ENCODE measurements at regions not wholly inside any gene's neighbourhood (a gene's known extent, or its start where the extent isn't known, plus 50 kb on each side); places are given as distances from the start of the nearest gene placed in this dataset.

DNA sequence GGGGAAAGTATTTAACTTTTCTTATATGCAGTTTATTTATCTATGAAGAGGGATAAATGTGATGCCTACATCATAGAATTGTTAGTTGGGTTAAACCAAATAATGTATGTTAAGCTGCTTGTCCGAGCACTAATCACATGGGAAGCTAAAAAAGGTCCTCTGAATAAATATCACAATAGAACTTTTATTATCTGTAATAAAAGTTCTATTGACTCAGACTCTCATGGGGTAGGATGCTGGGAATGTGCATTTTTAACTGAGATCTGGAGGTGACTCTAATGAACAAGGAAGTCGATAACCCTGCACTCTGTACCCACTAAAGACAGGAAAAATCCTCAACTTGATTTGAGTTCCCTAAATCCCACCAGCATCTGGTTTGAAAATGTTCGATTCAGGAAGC, 205.9 kb upstream of the IL12B start:
- no peaks in the 10 kb centered on the region for H3K36me3 Mint-ChIP-seq (ENCODE audit: low read depth)
- H3K4me3 Mint-ChIP-seq: no peak overlapping the region
- no peak for ATAC-seq

DNA sequence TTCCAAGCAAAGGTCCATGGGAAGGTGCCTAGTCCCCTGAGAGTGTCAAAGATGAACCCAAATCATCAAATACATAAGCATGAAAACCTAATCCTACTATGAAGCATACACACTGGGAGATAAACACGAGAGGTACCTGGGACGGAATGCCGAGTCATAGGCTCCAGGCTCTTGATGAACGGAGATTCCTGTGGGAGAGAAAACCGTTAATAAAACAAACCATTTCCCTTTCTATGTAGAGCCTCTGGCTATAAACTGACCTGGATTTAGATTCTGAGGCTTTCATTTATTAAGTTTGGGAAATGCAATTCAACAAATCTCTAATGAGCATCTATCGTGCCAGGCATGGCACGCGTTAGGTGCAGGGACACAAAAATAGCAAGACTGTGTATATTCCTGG, 206.4 kb upstream of the IL12B start:
- Mint-ChIP-seq H3K9me3 (no peaks in the 10 kb centered on the region), H3K4me1 (no peaks in the 10 kb centered on the region)
- no peak for ATAC-seq

More for the DNA sequence above, 205.9 kb upstream of the IL12B start:
- DNase-seq: no peak
- no peaks in the 10 kb centered on the region for H3K4me1 Mint-ChIP-seq
- no peak overlapping the region for H3K27ac Mint-ChIP-seq
- H3K27me3 Mint-ChIP-seq: peaks cover 6% of the 10 kb centered on the region
- no peaks in the 10 kb centered on the region for H3K9me3 Mint-ChIP-seq

GRCh38 chr5:159539678-159540077, 209.4 kb upstream of the IL12B start:
- Mint-ChIP-seq H3K36me3 (ENCODE audit: low read depth) (no peaks in the 10 kb centered on the region), H3K27me3 (peaks cover 17% of the 10 kb centered on the region), H3K4me1 (no peaks in the 10 kb centered on the region), H3K27ac (no peak overlapping the region), H3K9me3 (no peaks in the 10 kb centered on the region), H3K4me3 (no peak overlapping the region)
- ATAC-seq (no peak), DNase-seq (no peak)

More for the DNA sequence above, 206.4 kb upstream of the IL12B start:
- Mint-ChIP-seq H3K27me3 (peaks cover 6% of the 10 kb centered on the region), H3K27ac (no peak overlapping the region), H3K36me3 (ENCODE audit: low read depth) (no peaks in the 10 kb centered on the region), H3K4me3 (no peak overlapping the region)
- no peak for DNase-seq

- no peaks in the 10 kb centered on the region for H3K4me1 Mint-ChIP-seq
- H3K27ac Mint-ChIP-seq: no peak overlapping the region
- H3K4me3 Mint-ChIP-seq: no peak overlapping the region
- DNase-seq (no peak), ATAC-seq (no peak)
- H3K36me3 Mint-ChIP-seq (ENCODE audit: low read depth): no peaks in the 10 kb centered on the region
- H3K9me3 Mint-ChIP-seq: peaks cover 4% of the 10 kb centered on the region
- H3K27me3 Mint-ChIP-seq: peaks cover 22% of the 10 kb centered on the region
These were observed 213.0 kb upstream of the IL12B start for GRCh38 chr5:159543326-159543725.

DNA sequence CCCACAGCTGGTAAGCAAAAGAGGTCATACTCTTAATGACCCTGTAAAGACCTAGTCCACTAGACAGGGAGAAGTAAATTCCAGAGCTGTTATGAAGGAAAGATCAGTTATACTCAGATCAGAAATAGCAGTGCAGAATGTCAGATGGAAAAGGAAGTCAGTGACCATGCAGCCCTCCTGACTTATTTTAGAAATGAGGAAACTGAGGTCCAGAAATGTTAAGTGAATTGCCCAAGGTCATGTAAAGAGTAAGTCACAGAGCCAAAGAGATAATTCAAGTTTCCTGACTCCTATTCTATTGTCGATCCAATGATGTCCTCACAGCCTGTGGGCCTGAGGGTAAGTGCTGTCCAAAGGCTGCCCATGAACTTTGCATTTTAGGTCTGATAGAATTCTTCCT, 214.9 kb upstream of the IL12B start:
- Mint-ChIP-seq H3K4me3 (no peak overlapping the region), H3K27me3 (peaks cover 22% of the 10 kb centered on the region), H3K9me3 (peaks cover 4% of the 10 kb centered on the region), H3K27ac (no peak overlapping the region), H3K36me3 (ENCODE audit: low read depth) (no peaks in the 10 kb centered on the region), H3K4me1 (no peaks in the 10 kb centered on the region)
- no peak for DNase-seq
- ATAC-seq: no peak

DNA sequence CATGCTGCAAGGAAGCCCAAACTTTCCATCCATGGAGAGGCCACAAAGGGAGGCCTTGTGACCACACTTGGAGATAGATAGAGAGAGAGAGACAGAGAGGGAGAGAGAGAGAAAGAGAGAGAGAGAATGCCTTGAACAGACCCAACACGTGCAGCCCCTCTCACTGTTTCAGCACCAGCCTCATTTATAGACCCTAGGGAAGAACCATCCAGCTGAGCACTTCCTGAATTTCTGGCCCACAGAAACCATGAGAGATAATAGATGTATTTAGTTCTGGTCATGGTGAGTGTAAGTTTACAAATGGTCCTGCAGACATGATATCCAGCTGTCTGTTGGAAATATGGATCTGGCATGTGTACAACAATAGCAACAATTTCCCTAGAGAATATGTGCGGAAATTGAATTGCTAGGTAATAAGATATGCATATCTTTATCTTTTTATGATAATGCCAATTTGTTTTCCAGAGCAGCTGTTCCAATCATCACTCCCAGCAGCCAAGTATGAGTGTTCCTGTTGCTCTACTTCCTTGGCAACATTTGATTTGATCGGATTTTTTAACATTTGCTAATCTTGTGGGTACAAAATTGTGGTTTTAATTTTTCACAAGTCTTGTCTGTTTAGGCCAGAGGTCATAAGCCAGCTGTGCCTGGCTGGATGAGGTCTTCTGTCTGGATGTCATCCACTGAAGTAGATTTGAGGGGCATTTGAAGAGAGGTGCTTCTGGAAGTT, 217.3 kb upstream of the IL12B start:
- Mint-ChIP-seq H3K27me3 (peaks cover 14% of the 10 kb centered on the region), H3K9me3 (peaks cover 4% of the 10 kb centered on the region), H3K27ac (no peak overlapping the region), H3K36me3 (ENCODE audit: low read depth) (no peaks in the 10 kb centered on the region), H3K4me1 (no peaks in the 10 kb centered on the region), H3K4me3 (no peak overlapping the region)
- ATAC-seq (no peak), DNase-seq (no peak)

GRCh38 chr5:159548517-159548916, 218.2 kb upstream of the IL12B start:
- ATAC-seq (no peak), DNase-seq (no peak)
- Mint-ChIP-seq H3K4me3 (no peak overlapping the region), H3K27me3 (peaks cover 10% of the 10 kb centered on the region), H3K27ac (no peak overlapping the region), H3K4me1 (no peaks in the 10 kb centered on the region), H3K36me3 (ENCODE audit: low read depth) (no peaks in the 10 kb centered on the region), H3K9me3 (peaks cover 4% of the 10 kb centered on the region)

- no peak overlapping the region for H3K4me3 Mint-ChIP-seq
- ATAC-seq (no peak), DNase-seq (no peak)
- H3K27ac Mint-ChIP-seq: no peak overlapping the region
- no peaks in the 10 kb centered on the region for H3K36me3 Mint-ChIP-seq (ENCODE audit: low read depth)
- H3K4me1 Mint-ChIP-seq: no peaks in the 10 kb centered on the region
- H3K9me3 Mint-ChIP-seq: peaks cover 4% of the 10 kb centered on the region
- peaks cover 8% of the 10 kb centered on the region for H3K27me3 Mint-ChIP-seq
These were observed 218.8 kb upstream of the IL12B start for GRCh38 chr5:159549046-159549445.

GRCh38 chr5:159550951-159551350, 220.7 kb upstream of the IL12B start:
- H3K9me3 Mint-ChIP-seq: peaks cover 4% of the 10 kb centered on the region

DNA sequence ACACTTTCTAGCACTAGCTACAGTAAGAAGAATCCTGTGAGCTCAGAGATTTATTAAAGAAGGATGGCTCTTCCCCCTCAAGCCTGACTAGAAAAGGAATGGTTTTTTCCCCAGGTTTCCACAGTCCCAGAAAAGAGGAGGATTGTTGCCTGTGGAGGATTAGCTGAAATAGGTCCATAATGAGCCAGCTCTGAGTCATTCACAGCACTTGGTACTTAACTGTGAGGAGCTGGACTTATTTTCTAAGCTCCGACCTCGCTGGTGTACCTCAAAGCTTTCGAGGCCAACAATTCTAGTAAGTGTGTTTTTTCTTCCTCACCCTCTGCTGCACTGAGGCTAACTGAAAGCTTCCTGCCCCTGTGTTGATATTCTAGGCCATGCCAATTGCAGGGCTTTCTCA, 222.5 kb upstream of the IL12B start:
- H3K4me3 Mint-ChIP-seq: no peak overlapping the region

More at GRCh38 chr5:159550951-159551350, 220.7 kb upstream of the IL12B start:
- ATAC-seq: no peak
- no peaks in the 10 kb centered on the region for H3K36me3 Mint-ChIP-seq (ENCODE audit: low read depth)
- no peak for DNase-seq
- H3K27me3 Mint-ChIP-seq: peaks cover 3% of the 10 kb centered on the region
- no peak overlapping the region for H3K4me3 Mint-ChIP-seq
- H3K4me1 Mint-ChIP-seq: no peaks in the 10 kb centered on the region
- H3K27ac Mint-ChIP-seq: no peak overlapping the region

GRCh38 chr5:159553792-159554191, 223.5 kb upstream of the IL12B start:
- no peak overlapping the region for H3K27ac Mint-ChIP-seq
- peaks cover 2% of the 10 kb centered on the region for H3K27me3 Mint-ChIP-seq
- H3K4me3 Mint-ChIP-seq: no peak overlapping the region
- H3K9me3 Mint-ChIP-seq: no peaks in the 10 kb centered on the region
- DNase-seq (no peak), ATAC-seq (no peak)
- H3K36me3 Mint-ChIP-seq (ENCODE audit: low read depth): no peaks in the 10 kb centered on the region
- H3K4me1 Mint-ChIP-seq: no peaks in the 10 kb centered on the region

More for the DNA sequence above, 222.5 kb upstream of the IL12B start:
- H3K4me1 Mint-ChIP-seq: no peaks in the 10 kb centered on the region
- no peak for DNase-seq
- no peaks in the 10 kb centered on the region for H3K9me3 Mint-ChIP-seq
- H3K36me3 Mint-ChIP-seq (ENCODE audit: low read depth): no peaks in the 10 kb centered on the region
- H3K27ac Mint-ChIP-seq: no peak overlapping the region
- ATAC-seq: no peak
- no peaks in the 10 kb centered on the region for H3K27me3 Mint-ChIP-seq

DNA sequence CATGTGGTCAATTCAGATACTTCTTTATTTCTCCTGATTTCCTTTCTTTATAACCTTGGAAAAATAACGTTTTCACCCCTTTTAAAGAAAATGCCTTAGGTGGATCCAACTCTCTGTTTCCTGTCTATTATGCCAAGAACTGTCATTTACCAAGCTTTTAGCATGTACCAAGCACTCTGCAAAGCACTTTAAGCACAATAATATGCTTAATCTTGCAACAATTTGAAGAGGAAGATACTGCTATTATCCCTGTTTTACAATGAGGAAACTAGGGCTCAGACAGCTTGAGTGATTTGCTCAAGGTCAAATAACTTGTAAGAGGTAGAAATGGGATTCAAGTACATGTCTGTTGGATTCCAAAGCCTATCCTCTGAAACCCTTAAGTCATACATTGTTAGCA, 224.8 kb upstream of the IL12B start:
- Mint-ChIP-seq H3K27me3 (peaks cover 6% of the 10 kb centered on the region), H3K4me3 (no peak overlapping the region), H3K36me3 (ENCODE audit: low read depth) (no peaks in the 10 kb centered on the region), H3K9me3 (no peaks in the 10 kb centered on the region), H3K4me1 (no peaks in the 10 kb centered on the region), H3K27ac (no peak overlapping the region)
- ATAC-seq (no peak), DNase-seq (no peak)

DNA sequence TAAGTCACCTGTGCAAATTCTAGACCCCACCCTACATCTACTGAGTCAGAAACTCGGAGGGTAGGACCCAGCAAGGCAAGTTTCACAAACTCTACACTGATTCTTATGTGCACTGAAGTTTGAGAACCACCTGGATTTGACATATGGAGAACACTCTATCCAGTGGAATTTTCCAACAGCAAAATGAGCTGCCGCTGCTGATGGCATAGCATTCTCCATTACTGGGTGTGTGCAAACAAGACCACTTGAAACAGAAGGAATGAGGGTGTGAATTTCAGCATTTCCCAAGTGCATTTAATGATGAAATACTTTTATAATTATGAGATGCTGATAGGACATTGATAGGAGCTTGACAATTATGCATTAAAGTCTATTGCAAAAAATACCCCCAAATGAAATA, 229.1 kb upstream of the IL12B start:
- Mint-ChIP-seq H3K4me3 (no peak overlapping the region), H3K4me1 (no peaks in the 10 kb centered on the region), H3K27me3 (peaks cover 13% of the 10 kb centered on the region), H3K27ac (no peak overlapping the region), H3K36me3 (ENCODE audit: low read depth) (no peaks in the 10 kb centered on the region), H3K9me3 (no peaks in the 10 kb centered on the region)
- ATAC-seq (no peak), DNase-seq (no peak)

DNA sequence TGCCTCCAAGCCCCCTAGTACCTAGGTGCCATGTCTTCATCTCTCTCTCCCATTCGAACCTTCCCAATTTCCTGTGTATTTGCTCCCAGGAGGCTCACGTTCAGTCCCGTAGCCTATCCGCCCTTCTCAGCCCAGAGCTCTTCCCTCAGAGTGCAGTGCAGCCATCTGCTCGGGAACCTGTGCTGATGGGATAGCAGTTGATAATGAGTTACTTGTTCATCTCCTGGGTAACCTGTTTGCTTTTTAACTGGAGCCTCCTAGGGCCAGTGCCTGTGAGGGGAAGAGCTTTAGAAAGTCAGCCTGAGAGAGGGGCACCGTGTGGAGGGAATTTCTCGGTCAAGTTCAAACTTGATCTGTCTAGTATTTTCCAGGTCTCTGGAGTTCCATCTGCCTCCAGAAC, 229.8 kb upstream of the IL12B start:
- Mint-ChIP-seq H3K27me3 (peaks cover 13% of the 10 kb centered on the region), H3K27ac (no peak overlapping the region), H3K9me3 (no peaks in the 10 kb centered on the region), H3K4me1 (no peaks in the 10 kb centered on the region), H3K4me3 (no peak overlapping the region), H3K36me3 (ENCODE audit: low read depth) (no peaks in the 10 kb centered on the region)
- ATAC-seq: no peak
- DNase-seq: no peak

DNA sequence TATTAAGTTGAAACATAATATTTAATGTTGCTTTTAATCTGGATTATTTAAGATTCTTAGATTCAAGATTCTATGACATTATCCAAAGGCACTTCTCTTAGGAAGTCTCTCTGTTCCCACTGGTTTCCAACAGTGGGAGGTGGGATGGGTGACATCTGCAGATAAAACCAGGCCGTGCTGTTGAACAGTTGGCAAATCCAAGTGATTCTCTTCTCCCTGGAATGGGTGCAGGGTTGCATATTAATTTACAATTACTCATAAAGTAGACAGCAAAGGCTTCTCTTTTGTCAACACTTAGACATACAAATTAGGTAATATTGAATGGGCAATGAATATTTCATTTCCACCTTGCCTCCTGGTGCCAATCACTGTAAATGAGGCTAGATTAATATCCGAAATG, 233.7 kb upstream of the IL12B start:
- Mint-ChIP-seq H3K27me3 (peaks cover 11% of the 10 kb centered on the region), H3K9me3 (no peaks in the 10 kb centered on the region), H3K4me3 (no peak overlapping the region), H3K4me1 (no peaks in the 10 kb centered on the region), H3K36me3 (ENCODE audit: low read depth) (no peaks in the 10 kb centered on the region), H3K27ac (no peak overlapping the region)
- ATAC-seq (no peak), DNase-seq (no peak)

DNA sequence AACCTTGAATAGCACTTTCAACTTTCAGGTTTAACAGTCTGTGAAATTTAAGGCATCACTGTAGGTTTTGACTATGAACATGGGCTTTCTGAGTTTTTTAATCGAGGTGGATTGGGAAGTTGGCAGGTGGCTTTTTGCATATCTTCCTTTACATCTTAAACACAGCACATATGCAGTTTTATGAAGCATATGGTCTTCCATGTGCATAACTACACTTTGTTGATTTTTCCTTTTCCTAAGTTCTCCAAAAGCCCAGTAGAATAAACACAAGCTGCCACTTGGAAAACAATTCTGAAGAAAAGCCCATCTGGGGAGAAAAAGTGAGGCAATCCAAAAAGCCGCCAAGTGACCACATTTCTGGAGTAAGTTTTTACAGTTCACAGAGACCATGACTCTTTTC, 236.5 kb upstream of the IL12B start:
- no peaks in the 10 kb centered on the region for H3K9me3 Mint-ChIP-seq
- no peaks in the 10 kb centered on the region for H3K36me3 Mint-ChIP-seq (ENCODE audit: low read depth)
- no peak for DNase-seq
- no peak overlapping the region for H3K4me3 Mint-ChIP-seq
- ATAC-seq: no peak
- H3K27me3 Mint-ChIP-seq: peaks cover 1% of the 10 kb centered on the region
- no peaks in the 10 kb centered on the region for H3K4me1 Mint-ChIP-seq
- no peak overlapping the region for H3K27ac Mint-ChIP-seq

Data from activated naive CD8-positive, alpha-beta T cell treated with anti-CD3 and anti-CD28 coated beads, Interleukin-2, amount 50 U/mL, for 24 hours (primary cell).